ENCODE measurements at regions not wholly inside any gene's neighbourhood (a gene's known extent, or its start where the extent isn't known, plus 50 kb on each side); places are given as distances from the start of the nearest gene placed in this dataset.

GRCh38 chr12:72111706-72112105, 160.5 kb upstream of the TRHDE start:
- no peaks in the 10 kb centered on the region for H3K4me1 ChIP-seq (ENCODE audit: control insufficient read depth, insufficient read depth, low read length)

GRCh38 chr12:72133497-72134055, 138.6 kb upstream of the TRHDE start:
- peak; percentile 63 for ATAC-seq
- Histone ChIP-seq H3K4me2 (ENCODE audit: control insufficient read depth, insufficient read depth) (no peak overlapping the region), H3K27me3 (replicated peaks in 1 of 2; ENCODE audit: control insufficient read depth in 2 of 2, insufficient read depth in 2 of 2, low read length in 1 of 2) (no peaks in the 10 kb centered on the region), H3K9ac (ENCODE audit: control insufficient read depth, insufficient read depth, low read length) (no peak overlapping the region), H2AFZ (ENCODE audit: control insufficient read depth, low read depth, low read length) (no peak overlapping the region), H3K36me3 (ENCODE audit: control insufficient read depth in 2 of 2, insufficient read depth in 2 of 2, low read length in 1 of 2) (no peaks in the 10 kb centered on the region), H3K79me2 (ENCODE audit: control insufficient read depth, insufficient read depth, low read length) (no peaks in the 10 kb centered on the region), H3K27ac (ENCODE audit: control insufficient read depth, insufficient read depth) (no peak overlapping the region), H3K9me3 (replicated peaks; ENCODE audit: control insufficient read depth, insufficient read depth, low read length) (no peaks in the 10 kb centered on the region), H3K4me3 (no peak overlapping the region), H3K4me1 (ENCODE audit: control insufficient read depth, insufficient read depth, low read length) (no peaks in the 10 kb centered on the region), H4K20me1 (ENCODE audit: control insufficient read depth, insufficient read depth) (no peaks in the 10 kb centered on the region)
- WGBS (ENCODE audit: insufficient coverage, insufficient replicate concordance, low lambda C conversion rate, missing lambda C conversion rate), result 0% methylated on average over 1 of the region's 1 CpG
- ChIA-PET CTCF (interaction anchor here (0.8 kb wide), 1 partner anchor 8 kb away, joined by 3 read pairs; no protein-coding TSS in a partner anchor), RAD21 (ENCODE audit: unreplicated experiment) (no interaction called here), POLR2A (no interaction called here), SMC1A (ENCODE audit: uncharacterized antibody, unreplicated experiment) (no interaction called here)
- intact Hi-C loops (cut with micrococcal nuclease; ENCODE audit: unreplicated experiment) (no loop called here), in situ Hi-C loops (cut with MboI) (no loop called here)
- FAIRE-seq, result no peak
- no peak for DNase-seq (ENCODE audit: low read depth, low spot score)
- TF ChIP-seq CTCF (IDR thresholded peaks at IDR 0.05 in 2 of 3, conservative IDR thresholded peaks at IDR 0.05 in 1 of 3; ENCODE audit: control insufficient read depth in 2 of 3, extremely low read depth in 1 of 3, insufficient read depth in 1 of 3, low read depth in 3 of 3, low read length in 3 of 3) (peak in 2 of 3 experiments; percentile 8 to 25; a peak in 1 of 6 replicates), HSF1 (IDR thresholded peaks at IDR 0.05; ENCODE audit: low read depth, low read length) (no peak), RAD21 (IDR thresholded peaks at IDR 0.05; ENCODE audit: insufficient read depth, low read depth, low read length) (peak; percentile 31)
- BruUV-seq (replicated peaks), result no TSS peak

More at GRCh38 chr12:72111706-72112105, 160.5 kb upstream of the TRHDE start:
- no peaks in the 10 kb centered on the region for H3K36me3 ChIP-seq (ENCODE audit: control insufficient read depth in 2 of 2, insufficient read depth in 2 of 2, low read length in 1 of 2)
- no peak overlapping the region for H3K27ac ChIP-seq (ENCODE audit: control insufficient read depth, insufficient read depth)
- no peak for DNase-seq (ENCODE audit: low read depth, low spot score)
- ChIA-PET RAD21 (ENCODE audit: unreplicated experiment) (no interaction called here), CTCF (no interaction called here), SMC1A (ENCODE audit: uncharacterized antibody, unreplicated experiment) (no interaction called here), POLR2A (no interaction called here)
- H4K20me1 ChIP-seq (ENCODE audit: control insufficient read depth, insufficient read depth), result no peaks in the 10 kb centered on the region
- H3K27me3 ChIP-seq (replicated peaks in 1 of 2; ENCODE audit: control insufficient read depth in 2 of 2, insufficient read depth in 2 of 2, low read length in 1 of 2), result no peaks in the 10 kb centered on the region
- BruUV-seq (replicated peaks), result no TSS peak
- H3K9me3 ChIP-seq (replicated peaks; ENCODE audit: control insufficient read depth, insufficient read depth, low read length), result no peaks in the 10 kb centered on the region
- intact Hi-C loops (cut with micrococcal nuclease; ENCODE audit: unreplicated experiment) (no loop called here), in situ Hi-C loops (cut with MboI) (no loop called here)
- no peak overlapping the region for H3K9ac ChIP-seq (ENCODE audit: control insufficient read depth, insufficient read depth, low read length)
- ATAC-seq, result no peak
- no peak for TF ChIP-seq MYC (IDR thresholded peaks at IDR 0.05; ENCODE audit: insufficient read depth, insufficient read length, insufficient replicate concordance, low read length, severe bottlenecking)
- no peak for TF ChIP-seq NR2F1 (conservative IDR thresholded peaks at IDR 0.05)
- TF ChIP-seq SPI1 (IDR thresholded peaks at IDR 0.05; ENCODE audit: borderline replicate concordance, insufficient read depth, low read depth, low read length), result no peak
- WGBS (ENCODE audit: insufficient coverage, insufficient replicate concordance, low lambda C conversion rate, missing lambda C conversion rate), result 35% methylated on average over 3 of the region's 3 CpGs
- H3K4me3 ChIP-seq, result no peak overlapping the region
- no peak overlapping the region for H3K4me2 ChIP-seq (ENCODE audit: control insufficient read depth, insufficient read depth)
- no peak for FAIRE-seq
- H3K79me2 ChIP-seq (ENCODE audit: control insufficient read depth, insufficient read depth, low read length), result no peaks in the 10 kb centered on the region
- H2AFZ ChIP-seq (ENCODE audit: control insufficient read depth, low read depth, low read length), result no peak overlapping the region

Data from GM12878 (cell line).